ENCODE measurements at regions not wholly inside any gene's neighbourhood (a gene's known extent, or its start where the extent isn't known, plus 50 kb on each side); places are given as distances from the start of the nearest gene placed in this dataset.

DNA sequence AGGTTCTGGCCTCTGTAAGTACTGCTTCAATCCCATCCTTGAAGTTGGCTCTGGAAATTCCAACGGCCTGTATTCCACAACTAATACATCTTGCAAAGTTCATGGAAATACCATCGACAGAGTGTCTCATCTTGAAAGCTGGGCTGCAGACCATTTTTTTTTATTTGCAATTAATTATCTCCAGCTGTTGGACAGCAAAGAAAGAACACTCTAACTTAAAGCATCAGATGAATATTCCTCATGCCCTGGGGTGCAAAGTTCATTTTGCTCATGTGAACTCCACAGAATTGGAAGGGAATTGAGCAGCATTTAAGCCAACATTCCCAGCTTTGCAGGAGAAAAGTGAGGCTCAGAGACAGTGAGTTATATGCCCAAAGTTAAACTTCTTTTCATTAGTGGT is 96.5 kb upstream of the PIEZO2 start:
- TF ChIP-seq, protein P1, sequence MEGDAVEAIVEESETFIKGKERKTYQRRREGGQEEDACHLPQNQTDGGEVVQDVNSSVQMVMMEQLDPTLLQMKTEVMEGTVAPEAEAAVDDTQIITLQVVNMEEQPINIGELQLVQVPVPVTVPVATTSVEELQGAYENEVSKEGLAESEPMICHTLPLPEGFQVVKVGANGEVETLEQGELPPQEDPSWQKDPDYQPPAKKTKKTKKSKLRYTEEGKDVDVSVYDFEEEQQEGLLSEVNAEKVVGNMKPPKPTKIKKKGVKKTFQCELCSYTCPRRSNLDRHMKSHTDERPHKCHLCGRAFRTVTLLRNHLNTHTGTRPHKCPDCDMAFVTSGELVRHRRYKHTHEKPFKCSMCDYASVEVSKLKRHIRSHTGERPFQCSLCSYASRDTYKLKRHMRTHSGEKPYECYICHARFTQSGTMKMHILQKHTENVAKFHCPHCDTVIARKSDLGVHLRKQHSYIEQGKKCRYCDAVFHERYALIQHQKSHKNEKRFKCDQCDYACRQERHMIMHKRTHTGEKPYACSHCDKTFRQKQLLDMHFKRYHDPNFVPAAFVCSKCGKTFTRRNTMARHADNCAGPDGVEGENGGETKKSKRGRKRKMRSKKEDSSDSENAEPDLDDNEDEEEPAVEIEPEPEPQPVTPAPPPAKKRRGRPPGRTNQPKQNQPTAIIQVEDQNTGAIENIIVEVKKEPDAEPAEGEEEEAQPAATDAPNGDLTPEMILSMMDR (IDR thresholded peaks at IDR 0.05; ENCODE audit: insufficient read depth, low read length, poor library complexity, severe bottlenecking), result no peak
- TF ChIP-seq EZH2phosphoT487 (conservative IDR thresholded peaks at IDR 0.05; ENCODE audit: low read length), result no peak

Data from SU-DHL-6 (cell line).